CD8-positive, alpha-beta memory T cell (primary cell): ENCODE measurements at regions not wholly inside any gene's neighbourhood (a gene's known extent, or its start where the extent isn't known, plus 50 kb on each side); places are given as distances from the start of the nearest gene placed in this dataset.

Source experiments
- CTCF ChIA-PET: fragments of 350-600 bp; sonication (Branson Sonifier 250); formaldehyde crosslinking; loops from one replicate; lab custom pipeline; 2021; ENCODE audit warnings: antibody characterized with exemption; lab: Charles Lee
- POLR2A ChIA-PET: fragments of 350-600 bp; sonication (Branson Sonifier 250); formaldehyde crosslinking; loops from one replicate; lab custom pipeline; 2021; ENCODE audit warnings: antibody characterized with exemption; lab: Charles Lee
- DNase-seq, 5 donors: peaks; one replicate each; pipeline versions ENCODE4 v3.0.0 to v3.0.0-alpha.2; 2020 to 2022; ENCODE audit warnings: mixed read lengths in 1 of 5
- H3K27ac ChIP-seq: one replicate; pipeline ENCODE4 v1.7.0; 2013; ENCODE audit warnings: low read depth, mild to moderate bottlenecking, low read length, moderate library complexity
- H3K27me3 ChIP-seq: 2 replicates; pipeline ENCODE4 v1.7.0; 2013; ENCODE audit warnings: low read length, mild to moderate bottlenecking; ENCODE audit not compliant: insufficient read depth, poor library complexity, severe bottlenecking
- H3K36me3 ChIP-seq: 2 replicates; pipeline ENCODE4 v1.7.0; 2013; ENCODE audit warnings: mild to moderate bottlenecking, low read length, moderate library complexity; ENCODE audit not compliant: insufficient read depth
- H3K4me1 ChIP-seq: 2 replicates; pipeline ENCODE4 v1.7.0; 2013; ENCODE audit warnings: mild to moderate bottlenecking, low read length, moderate library complexity; ENCODE audit not compliant: insufficient read depth
- H3K4me3 ChIP-seq: 2 replicates; pipeline ENCODE4 v1.7.0; 2013; ENCODE audit warnings: mild to moderate bottlenecking, low read length
- H3K9me3 ChIP-seq: 2 replicates; pipeline ENCODE4 v1.7.0; 2013; ENCODE audit warnings: mild to moderate bottlenecking, low read length
- H3K27ac Mint-ChIP-seq, 8 donors: one replicate each; pipeline ENCODE4 v1.8.0; 2020 to 2021; ENCODE audit warnings: mixed read lengths in 8 of 8, mild to moderate bottlenecking in 6 of 8, inconsistent platforms in 3 of 8, moderate library complexity in 3 of 8
- H3K27me3 Mint-ChIP-seq, 2 donors: one replicate each; pipeline ENCODE4 v1.8.0; 2020 to 2021; ENCODE audit warnings: mixed read lengths in 2 of 2, mild to moderate bottlenecking in 1 of 2, moderate library complexity in 1 of 2
- H3K36me3 Mint-ChIP-seq, 3 donors: one replicate each; pipeline ENCODE4 v1.8.0; 2020 to 2021; ENCODE audit warnings: mixed read lengths in 3 of 3, inconsistent platforms in 1 of 3, mild to moderate bottlenecking in 1 of 3
- H3K4me1 Mint-ChIP-seq, 3 donors: one replicate each; pipeline ENCODE4 v1.8.0; 2020 to 2021; ENCODE audit warnings: mixed read lengths in 3 of 3, inconsistent platforms in 1 of 3, mild to moderate bottlenecking in 1 of 3
- H3K4me3 Mint-ChIP-seq, 7 donors: one replicate each; pipeline ENCODE4 v1.8.0; 2020 to 2021; ENCODE audit warnings: mixed read lengths in 7 of 7, mild to moderate bottlenecking in 6 of 7, moderate library complexity in 4 of 7, inconsistent platforms in 2 of 7
- H3K9me3 Mint-ChIP-seq, 5 donors: one replicate each; pipeline ENCODE4 v1.8.0; 2020 to 2022; ENCODE audit warnings: mixed read lengths in 5 of 5, mild to moderate bottlenecking in 3 of 5, moderate library complexity in 2 of 5, inconsistent platforms in 1 of 5

- ChIA-PET POLR2A (no interaction called here), CTCF (interaction anchor here (0.6 kb wide), 1 partner anchor 609 kb away, joined by 3 read pairs; no protein-coding TSS in a partner anchor)
- Histone ChIP-seq H3K4me1 (no peaks in the 10 kb centered on the region), H3K4me3 (no peak overlapping the region), H3K27me3 (no peaks in the 10 kb centered on the region), H3K9me3 (no peaks in the 10 kb centered on the region), H3K36me3 (no peaks in the 10 kb centered on the region), H3K27ac (no peak overlapping the region)
- no peak overlapping the region for H3K27ac Mint-ChIP-seq
- peaks cover 8 to 17% (median 13%) of the 10 kb centered on the region in 5 donors for H3K9me3 Mint-ChIP-seq
- H3K4me3 Mint-ChIP-seq = no peak overlapping the region
- peaks cover 0 to 4% (median 1%) of the 10 kb centered on the region in 3 donors for H3K36me3 Mint-ChIP-seq
- no peaks in the 10 kb centered on the region for H3K4me1 Mint-ChIP-seq
- DNase-seq = no peak
- peaks cover 13 to 22% of the 10 kb centered on the region in 2 donors for H3K27me3 Mint-ChIP-seq
Measured at GRCh38 chr21:32834916-32835235, 63.3 kb upstream of the PAXBP1 start.

DNA sequence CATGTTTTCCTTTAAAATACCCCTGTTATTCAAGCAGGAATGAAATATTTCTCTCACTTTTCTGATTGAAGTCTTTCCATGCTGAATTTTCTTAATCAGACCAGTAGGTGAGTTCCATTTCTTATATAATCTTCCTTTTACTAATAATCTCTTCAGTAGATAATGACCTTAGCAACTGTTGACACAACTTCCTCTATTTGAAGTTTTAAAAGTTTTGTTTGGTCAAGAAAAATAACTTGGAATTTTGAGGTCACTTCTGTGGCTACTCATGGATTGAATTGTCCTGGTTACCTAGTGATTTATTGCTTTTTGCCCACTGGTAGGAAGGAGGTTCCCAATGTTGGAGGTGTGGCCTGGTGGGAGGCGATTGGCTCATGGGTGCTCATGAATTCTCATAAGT, 70.6 kb upstream of the PAXBP1 start:
- ChIA-PET CTCF (no interaction called here), POLR2A (no interaction called here)
- Mint-ChIP-seq H3K36me3 (no peaks in the 10 kb centered on the region), H3K4me3 (peak overlapping the region in 1 of 7 donors; percentile 23), H3K4me1 (no peaks in the 10 kb centered on the region), H3K27me3 (peaks cover 18 to 39% of the 10 kb centered on the region in 2 donors), H3K9me3 (peaks cover under 1 to 5% (median 3%) of the 10 kb centered on the region in 5 donors), H3K27ac (no peak overlapping the region)
- no peak overlapping the region for H3K4me3 ChIP-seq
- H3K4me1 ChIP-seq = no peaks in the 10 kb centered on the region
- no peaks in the 10 kb centered on the region for H3K9me3 ChIP-seq
- H3K36me3 ChIP-seq = no peaks in the 10 kb centered on the region
- DNase-seq = no peak
- no peaks in the 10 kb centered on the region for H3K27me3 ChIP-seq
- no peak overlapping the region for H3K27ac ChIP-seq

- Mint-ChIP-seq H3K27ac (no peak overlapping the region), H3K4me1 (no peaks in the 10 kb centered on the region), H3K4me3 (no peak overlapping the region), H3K36me3 (no peaks in the 10 kb centered on the region), H3K27me3 (peaks cover 23 to 42% of the 10 kb centered on the region in 2 donors), H3K9me3 (no peaks in the 10 kb centered on the region)
- Histone ChIP-seq H3K27ac (no peak overlapping the region), H3K27me3 (no peaks in the 10 kb centered on the region), H3K36me3 (no peaks in the 10 kb centered on the region), H3K4me1 (no peaks in the 10 kb centered on the region), H3K4me3 (no peak overlapping the region), H3K9me3 (no peaks in the 10 kb centered on the region)
- no peak for DNase-seq
- ChIA-PET CTCF (interaction anchor here (0.9 kb wide), 1 partner anchor 97 kb away, joined by 3 read pairs; no protein-coding TSS in a partner anchor), POLR2A (no interaction called here)
Measured at GRCh38 chr21:32843561-32843960, 72.0 kb upstream of the PAXBP1 start.

GRCh38 chr21:32844076-32844475, 72.5 kb upstream of the PAXBP1 start:
- Histone ChIP-seq H3K4me3 (no peak overlapping the region), H3K9me3 (no peaks in the 10 kb centered on the region), H3K27me3 (no peaks in the 10 kb centered on the region), H3K4me1 (no peaks in the 10 kb centered on the region), H3K36me3 (no peaks in the 10 kb centered on the region), H3K27ac (no peak overlapping the region)
- H3K9me3 Mint-ChIP-seq = no peaks in the 10 kb centered on the region
- H3K4me1 Mint-ChIP-seq = no peaks in the 10 kb centered on the region
- H3K27ac Mint-ChIP-seq = no peak overlapping the region
- ChIA-PET CTCF (interaction anchor here (0.9 kb wide), 1 partner anchor 96 kb away, joined by 3 read pairs; no protein-coding TSS in a partner anchor), POLR2A (no interaction called here)
- no peak overlapping the region for H3K4me3 Mint-ChIP-seq
- H3K27me3 Mint-ChIP-seq = peaks cover 23 to 47% of the 10 kb centered on the region in 2 donors
- no peaks in the 10 kb centered on the region for H3K36me3 Mint-ChIP-seq
- no peak for DNase-seq

DNA sequence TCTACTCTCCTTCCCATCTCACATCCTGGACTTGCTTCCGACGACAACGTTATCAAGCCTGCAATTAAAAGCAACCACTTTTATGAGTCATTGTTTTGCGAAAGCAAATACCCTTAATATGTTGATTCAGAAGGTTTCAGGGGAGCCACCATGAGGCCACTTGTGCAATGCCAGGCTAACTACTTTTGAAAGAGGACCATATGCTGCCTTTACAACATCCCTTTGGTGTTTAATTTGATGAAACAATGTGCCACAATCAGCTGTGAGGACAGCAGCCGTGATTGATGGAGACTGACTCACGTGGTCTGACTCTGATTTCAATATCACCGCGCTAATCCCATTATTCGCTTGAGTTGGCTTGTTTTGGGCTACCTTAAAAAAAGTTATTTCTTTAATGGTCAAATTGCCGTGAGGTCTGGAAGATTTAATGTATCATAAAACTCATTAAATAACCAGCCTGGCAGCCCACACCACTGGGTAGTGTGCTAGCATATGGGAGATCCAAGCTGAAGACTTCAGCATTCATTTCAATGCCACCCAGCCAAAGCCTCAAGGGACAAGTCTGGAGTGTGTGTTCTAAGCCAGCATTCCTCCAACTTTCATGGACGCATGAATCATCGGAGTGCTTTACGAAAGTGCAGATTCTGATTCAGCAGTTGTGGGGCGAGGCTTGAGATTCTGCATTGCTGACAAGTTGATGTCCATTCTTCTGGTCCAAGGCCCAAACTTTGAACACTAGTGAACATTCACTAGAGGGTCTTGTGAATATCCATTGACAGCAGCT, 73.3 kb upstream of the PAXBP1 start:
- no peaks in the 10 kb centered on the region for H3K36me3 Mint-ChIP-seq
- ChIA-PET POLR2A (no interaction called here), CTCF (no interaction called here)
- H3K9me3 Mint-ChIP-seq = no peaks in the 10 kb centered on the region
- no peaks in the 10 kb centered on the region for H3K4me1 Mint-ChIP-seq
- H3K9me3 ChIP-seq = no peaks in the 10 kb centered on the region
- H3K27me3 Mint-ChIP-seq = peaks cover 22 to 54% of the 10 kb centered on the region in 2 donors
- H3K27me3 ChIP-seq = no peaks in the 10 kb centered on the region
- no peak overlapping the region for H3K4me3 ChIP-seq
- no peak overlapping the region for H3K4me3 Mint-ChIP-seq
- no peaks in the 10 kb centered on the region for H3K36me3 ChIP-seq
- H3K27ac ChIP-seq = no peak overlapping the region
- DNase-seq = no peak
- H3K4me1 ChIP-seq = no peaks in the 10 kb centered on the region
- H3K27ac Mint-ChIP-seq = no peak overlapping the region

GRCh38 chr21:32858628-32859027, 87.1 kb upstream of the PAXBP1 start:
- Mint-ChIP-seq H3K4me1 (no peaks in the 10 kb centered on the region), H3K36me3 (peaks cover 0 to 11% (median 2%) of the 10 kb centered on the region in 3 donors), H3K27me3 (peaks cover 4 to 44% of the 10 kb centered on the region in 2 donors), H3K9me3 (peaks cover 5 to 15% (median 7%) of the 10 kb centered on the region in 5 donors), H3K27ac (no peak overlapping the region), H3K4me3 (no peak overlapping the region)
- Histone ChIP-seq H3K9me3 (no peaks in the 10 kb centered on the region), H3K4me1 (no peaks in the 10 kb centered on the region), H3K27ac (no peak overlapping the region), H3K27me3 (peaks cover 3% of the 10 kb centered on the region), H3K36me3 (no peaks in the 10 kb centered on the region), H3K4me3 (no peak overlapping the region)
- CTCF ChIA-PET = interaction anchor here (1.0 kb wide), 1 partner anchor 18 kb away, joined by 4 read pairs; no protein-coding TSS in a partner anchor
- POLR2A ChIA-PET = no interaction called here
- DNase-seq = no peak

- H3K4me1 Mint-ChIP-seq = no peaks in the 10 kb centered on the region
- POLR2A ChIA-PET = no interaction called here
- H3K27ac ChIP-seq = no peak overlapping the region
Measured at GRCh38 chr21:32860399-32860798, 88.8 kb upstream of the PAXBP1 start.

GRCh38 chr21:32861866-32862265, 90.3 kb upstream of the PAXBP1 start:
- Histone ChIP-seq H3K4me3 (no peak overlapping the region), H3K9me3 (no peaks in the 10 kb centered on the region), H3K36me3 (no peaks in the 10 kb centered on the region), H3K4me1 (no peaks in the 10 kb centered on the region), H3K27ac (no peak overlapping the region), H3K27me3 (peaks cover 3% of the 10 kb centered on the region)
- no peak overlapping the region for H3K27ac Mint-ChIP-seq
- H3K9me3 Mint-ChIP-seq = peaks cover 3 to 12% (median 6%) of the 10 kb centered on the region in 5 donors
- no peak overlapping the region for H3K4me3 Mint-ChIP-seq
- no peaks in the 10 kb centered on the region for H3K4me1 Mint-ChIP-seq
- CTCF ChIA-PET = interaction anchor here (1.1 kb wide), 1 partner anchor 79 kb away, joined by 3 read pairs; no protein-coding TSS in a partner anchor
- peaks cover 0 to 9% (median 2%) of the 10 kb centered on the region in 3 donors for H3K36me3 Mint-ChIP-seq
- H3K27me3 Mint-ChIP-seq = peaks cover 8 to 34% of the 10 kb centered on the region in 2 donors
- POLR2A ChIA-PET = no interaction called here
- DNase-seq = no peak

More at GRCh38 chr21:32860399-32860798, 88.8 kb upstream of the PAXBP1 start:
- H3K4me3 Mint-ChIP-seq = no peak overlapping the region
- H3K27me3 Mint-ChIP-seq = peaks cover 8 to 40% of the 10 kb centered on the region in 2 donors
- no peak overlapping the region for H3K27ac Mint-ChIP-seq
- no peak for DNase-seq
- H3K9me3 Mint-ChIP-seq = peaks cover 5 to 15% (median 7%) of the 10 kb centered on the region in 5 donors
- H3K27me3 ChIP-seq = peaks cover 3% of the 10 kb centered on the region
- H3K36me3 ChIP-seq = no peaks in the 10 kb centered on the region
- H3K4me1 ChIP-seq = no peaks in the 10 kb centered on the region
- no peak overlapping the region for H3K4me3 ChIP-seq
- peaks cover 0 to 11% (median 2%) of the 10 kb centered on the region in 3 donors for H3K36me3 Mint-ChIP-seq
- CTCF ChIA-PET = no interaction called here
- H3K9me3 ChIP-seq = no peaks in the 10 kb centered on the region
